Spleen (tissue), 11 donors: ENCODE measurements at regions not wholly inside any gene's neighbourhood (a gene's known extent, or its start where the extent isn't known, plus 50 kb on each side); places are given as distances from the start of the nearest gene placed in this dataset.
A peak's percentile ranks its signal among the peaks of the same experiment; 100 is the strongest.

Source experiments
- DNase-seq: peaks from one replicate; pipeline ENCODE4 v3.0.0-alpha.2; 2020
- H3K27ac ChIP-seq, 8 donors: fragments of 200-600 bp; sonication (generic) in 7 of 8; 1 replicate in 4 of 8; 2 replicates in 4 of 8; pipeline versions ENCODE4 v1.5.0 to v1.8.0; 2016 to 2021; ENCODE audit warnings: inconsistent platforms in 4 of 8, mild to moderate bottlenecking in 4 of 8, moderate library complexity in 1 of 8
- H3K27me3 ChIP-seq, 7 donors: fragments of 200-600 bp; sonication (generic) in 6 of 7; replicated peaks in 1 of 7; 1 replicate in 4 of 7; 2 replicates in 3 of 7; pipeline versions ENCODE4 v1.5.0 to v1.8.0; 2016 to 2021; ENCODE audit warnings: inconsistent platforms in 3 of 7, mild to moderate bottlenecking in 1 of 7
- H3K36me3 ChIP-seq, 6 donors: fragments of 200-600 bp; sonication (generic) in 5 of 6; 1 replicate in 4 of 6; 2 replicates in 2 of 6; pipeline versions ENCODE4 v1.5.0 to v1.8.0; 2016 to 2021; ENCODE audit warnings: inconsistent platforms in 2 of 6
- H3K4me1 ChIP-seq, 6 donors: fragments of 200-600 bp; sonication (generic) in 5 of 6; 1 replicate in 3 of 6; 2 replicates in 3 of 6; pipeline versions ENCODE4 v1.5.0 to v1.8.0; 2016 to 2021; ENCODE audit warnings: inconsistent platforms in 3 of 6
- H3K4me3 ChIP-seq, 8 donors: fragments of 200-600 bp; sonication (generic) in 7 of 8; 1 replicate in 4 of 8; 2 replicates in 4 of 8; pipeline versions ENCODE4 v1.5.0 to v1.8.0; 2016 to 2021; ENCODE audit warnings: inconsistent platforms in 4 of 8, mild to moderate bottlenecking in 4 of 8, moderate library complexity in 2 of 8
- H3K9me3 ChIP-seq, 8 donors: fragments of 200-600 bp; sonication (generic) in 7 of 8; 1 replicate in 4 of 8; 2 replicates in 4 of 8; pipeline versions ENCODE4 v1.5.0 to v1.8.0; 2016 to 2021; ENCODE audit warnings: inconsistent platforms in 4 of 8
- CTCF ChIP-seq, 11 experiments: fragments of 200-600 bp in 7 of 11; fragments of 450-650 bp in 4 of 11; sonication (generic) in 4 of 11; IDR thresholded peaks in 8 of 11; conservative IDR thresholded peaks in 3 of 11; 1 replicate in 7 of 11; 2 replicates in 4 of 11; pipeline versions ENCODE4 v1.4.0 to v1.8.0; 2016 to 2021; ENCODE audit warnings: antibody characterized with exemption in 11 of 11, inconsistent platforms in 4 of 11, mild to moderate bottlenecking in 1 of 11
- POLR2A ChIP-seq, 3 donors: fragments of 450-650 bp; IDR thresholded peaks; one replicate each; pipeline ENCODE4 v1.5.1; 2017; ENCODE audit warnings: antibody characterized with exemption in 3 of 3, mild to moderate bottlenecking in 1 of 3
- POLR2AphosphoS5 ChIP-seq, 3 donors: sonication (generic); formaldehyde crosslinking; IDR thresholded peaks; one replicate each; pipeline ENCODE4 v1.5.1; 2017; ENCODE audit warnings: antibody characterized with exemption in 3 of 3
- WGBS, 5 donors: extraction: QIAGEN DNeasy Blood & Tissue Kit in 3 of 5; methylation state at CpG; one replicate each; pipeline versions ENCODE4 v1.1.5 to v1.1.7; 2013 to 2018; 5-methylcytosine and 5-hydroxymethylcytosine counted together
- intact Hi-C: fragments of 100-400 bp; cut with DNase I; formaldehyde crosslinking; loops from one replicate; pipeline ENCODE4 v1.15.0; 2023; ENCODE audit warnings: low total_unique reads
- donor health status: healthy with polysubstance abuse.
- donor health status: DM: no; HTN: no; CAD: no; lungs with moderate emphysema.
- donor health status: DM: no; HTN: no; CAD: no.
- donor health status: Bipolar disorder and iron deficiency.
- donor health status: healthy.
- donor health status: DM: no; HTN: no; CAD: no.
- donor health status: DM: yes; HTN: yes; CAD: no.

- Histone ChIP-seq H3K27ac (no peak overlapping the region), H3K9me3 (peaks cover 0 to 26% (median 15%) of the 10 kb centered on the region in 8 donors), H3K36me3 (no peaks in the 10 kb centered on the region), H3K27me3 (peaks cover 0 to 35% (median 0%) of the 10 kb centered on the region in 7 donors), H3K4me1 (peaks cover 0 to 18% (median 2%) of the 10 kb centered on the region in 6 donors), H3K4me3 (no peak overlapping the region)
- no peak for DNase-seq
- intact Hi-C loops: no loop called here
- TF ChIP-seq POLR2A (IDR thresholded peaks at IDR 0.05): no peak
- TF ChIP-seq POLR2AphosphoS5 (IDR thresholded peaks at IDR 0.05): no peak
- no peak for TF ChIP-seq CTCF (IDR thresholded peaks at IDR 0.05 in 8 of 11, conservative IDR thresholded peaks at IDR 0.05 in 3 of 11)
Observed at GRCh38 chr5:171604195-171604594, 181.4 kb upstream of the SMIM23 start.

GRCh38 chr5:171606414-171607024 is 179.1 kb upstream of the SMIM23 start:
- intact Hi-C loops: no loop called here
- no peak overlapping the region for H3K27ac ChIP-seq
- H3K36me3 ChIP-seq: no peaks in the 10 kb centered on the region
- no peak overlapping the region for H3K4me3 ChIP-seq
- no peak for DNase-seq
- H3K4me1 ChIP-seq: peaks cover 0 to 3% (median under 1%) of the 10 kb centered on the region in 6 donors
- H3K9me3 ChIP-seq: peaks cover 0 to 26% (median 15%) of the 10 kb centered on the region in 8 donors
- peaks cover 0 to 21% (median 0%) of the 10 kb centered on the region in 7 donors for H3K27me3 ChIP-seq
- TF ChIP-seq POLR2A (IDR thresholded peaks at IDR 0.05) (no peak), CTCF (IDR thresholded peaks at IDR 0.05 in 8 of 11, conservative IDR thresholded peaks at IDR 0.05 in 3 of 11) (peak in 5 of 11 experiments; percentile 11 to 34 (median 23)), POLR2AphosphoS5 (IDR thresholded peaks at IDR 0.05) (no peak)

- intact Hi-C loops: no loop called here
- Histone ChIP-seq H3K27me3 (peaks cover 0 to 14% (median 0%) of the 10 kb centered on the region in 7 donors), H3K4me1 (no peaks in the 10 kb centered on the region), H3K9me3 (peaks cover 0 to 26% (median 15%) of the 10 kb centered on the region in 8 donors), H3K27ac (no peak overlapping the region), H3K36me3 (no peaks in the 10 kb centered on the region), H3K4me3 (no peak overlapping the region)
- WGBS, 5 donors: 83 to 93% (median 91%) methylated on average over 2 of the region's 2 CpGs
- no peak for TF ChIP-seq POLR2AphosphoS5 (IDR thresholded peaks at IDR 0.05)
- TF ChIP-seq CTCF (IDR thresholded peaks at IDR 0.05 in 8 of 11, conservative IDR thresholded peaks at IDR 0.05 in 3 of 11): no peak
- TF ChIP-seq POLR2A (IDR thresholded peaks at IDR 0.05): no peak
- DNase-seq: no peak
Observed at GRCh38 chr5:171607863-171608262, 177.8 kb upstream of the SMIM23 start.

- intact Hi-C loops: no loop called here
Observed at GRCh38 chr5:171609806-171610452, 175.7 kb upstream of the SMIM23 start.

More at GRCh38 chr5:171609806-171610452, 175.7 kb upstream of the SMIM23 start:
- no peaks in the 10 kb centered on the region for H3K36me3 ChIP-seq
- no peaks in the 10 kb centered on the region for H3K4me1 ChIP-seq
- H3K27ac ChIP-seq: no peak overlapping the region
- H3K9me3 ChIP-seq: peaks cover 0 to 26% (median 15%) of the 10 kb centered on the region in 8 donors
- H3K27me3 ChIP-seq: peaks cover 0 to 18% (median 0%) of the 10 kb centered on the region in 7 donors
- H3K4me3 ChIP-seq: no peak overlapping the region
- TF ChIP-seq POLR2AphosphoS5 (IDR thresholded peaks at IDR 0.05) (no peak), CTCF (IDR thresholded peaks at IDR 0.05 in 8 of 11, conservative IDR thresholded peaks at IDR 0.05 in 3 of 11) (no peak), POLR2A (IDR thresholded peaks at IDR 0.05) (no peak)
- 47 to 64% (median 56%) methylated on average over 3 of the region's 3 CpGs for WGBS, 5 donors
- DNase-seq: no peak
